HEK293 (cell line): ENCODE measurements at regions not wholly inside any gene's neighbourhood (a gene's known extent, or its start where the extent isn't known, plus 50 kb on each side); places are given as distances from the start of the nearest gene placed in this dataset.

Source experiments
- CTCF ChIA-PET: fragments of 350-600 bp; formaldehyde crosslinking; extraction: SDS; loops from one replicate; lab custom pipeline; 2021; ENCODE audit warnings: antibody characterized with exemption; lab: Yijun Ruan, JAX
- POLR2A ChIA-PET: fragments of 300-600 bp; formaldehyde crosslinking; extraction: SDS; loops from one replicate; lab custom pipeline; 2020; ENCODE audit warnings: antibody characterized with exemption, inconsistent platforms; lab: Yijun Ruan, JAX
- H3K27ac ChIP-seq: fragments of 200-500 bp; sonication (Bioruptor generic); 2 replicates; pipeline ENCODE4 v1.5.1; 2014; ENCODE audit warnings: low read depth, low read length, control low read depth, inconsistent platforms; ENCODE audit errors: extremely low read depth
- H3K36me3 ChIP-seq, 2 experiments: fragments of 200-500 bp in 1 of 2; sonication (Bioruptor generic) in 1 of 2; 1 replicate in 1 of 2; 2 replicates in 1 of 2; pipeline ENCODE4 v1.5.1; 2014 to 2017; ENCODE audit warnings: inconsistent platforms in 2 of 2, low read length in 2 of 2; ENCODE audit not compliant: control insufficient read depth in 2 of 2, insufficient read depth in 1 of 2
- H3K4me1 ChIP-seq: fragments of 200-500 bp; sonication (Bioruptor generic); 2 replicates; pipeline ENCODE4 v1.5.1; 2014; ENCODE audit warnings: mild to moderate bottlenecking, low read length, inconsistent platforms; ENCODE audit not compliant: control insufficient read depth, insufficient read depth
- H3K4me3 ChIP-seq: 2 replicates; pipeline ENCODE4 v1.5.1; 2011; ENCODE audit warnings: low read depth, mild to moderate bottlenecking, control low read depth, low read length, moderate library complexity
- H3K9me3 ChIP-seq: fragments of 200-500 bp; sonication (Bioruptor generic); 2 replicates; pipeline ENCODE4 v1.5.1; 2014; ENCODE audit warnings: low read depth, low read length, inconsistent platforms; ENCODE audit not compliant: control insufficient read depth, insufficient read depth
- SETDB1 ChIP-seq: IDR thresholded peaks from one replicate; pipeline ENCODE4 v1.6.1; 2017; ENCODE audit warnings: mild to moderate bottlenecking, low read length, moderate library complexity, mixed read lengths; ENCODE audit not compliant: insufficient read length
- ZNF10 ChIP-seq: fragments of 450-650 bp; formaldehyde crosslinking; IDR thresholded peaks from 2 replicates; pipeline ENCODE4 v1.5.1; 2017; ENCODE audit warnings: missing biosample characterization, missing genetic modification characterization
- ZNF114 ChIP-seq: fragments of 450-650 bp; formaldehyde crosslinking; IDR thresholded peaks from 2 replicates; pipeline ENCODE4 v1.5.0; 2017; ENCODE audit warnings: missing biosample characterization, missing genetic modification characterization
- ZNF202 ChIP-seq: fragments of 450-650 bp; formaldehyde crosslinking; IDR thresholded peaks from 2 replicates; pipeline ENCODE4 v1.5.1; 2016; ENCODE audit warnings: missing biosample characterization, missing genetic modification characterization, borderline replicate concordance
- ZNF239 ChIP-seq: fragments of 450-650 bp; formaldehyde crosslinking; IDR thresholded peaks from 2 replicates; pipeline ENCODE4 v1.5.1; 2016; ENCODE audit warnings: missing biosample characterization, missing genetic modification characterization
- ZNF324 ChIP-seq: fragments of 450-650 bp; formaldehyde crosslinking; IDR thresholded peaks from 2 replicates; pipeline ENCODE4 v1.5.1; 2016; ENCODE audit warnings: missing biosample characterization, missing genetic modification characterization
- ZNF423 ChIP-seq: fragments of 450-650 bp; formaldehyde crosslinking; IDR thresholded peaks from 2 replicates; pipeline ENCODE4 v1.5.1; 2016; ENCODE audit warnings: missing biosample characterization, missing genetic modification characterization
- ZNF426 ChIP-seq: fragments of 450-650 bp; formaldehyde crosslinking; IDR thresholded peaks from 2 replicates; pipeline ENCODE4 v1.5.1; 2017; ENCODE audit warnings: missing biosample characterization, missing genetic modification characterization, mild to moderate bottlenecking, inconsistent platforms, moderate library complexity
- ZNF473 ChIP-seq: fragments of 450-650 bp; formaldehyde crosslinking; IDR thresholded peaks from 2 replicates; pipeline ENCODE4 v1.5.1; 2017; ENCODE audit warnings: missing biosample characterization, missing genetic modification characterization
- ZNF549 ChIP-seq: fragments of 450-650 bp; IDR thresholded peaks from 2 replicates; pipeline ENCODE4 v1.5.1; 2018; ENCODE audit warnings: missing biosample characterization, missing genetic modification characterization, mild to moderate bottlenecking, inconsistent platforms, moderate library complexity
- ZNF654 ChIP-seq: fragments of 450-650 bp; formaldehyde crosslinking; IDR thresholded peaks from 2 replicates; pipeline ENCODE4 v1.5.1; 2016; ENCODE audit warnings: low read depth, missing biosample characterization, missing genetic modification characterization
- ZNF777 ChIP-seq: fragments of 450-650 bp; formaldehyde crosslinking; IDR thresholded peaks from 2 replicates; pipeline ENCODE4 v1.5.1; 2017; ENCODE audit warnings: missing biosample characterization, missing genetic modification characterization, borderline replicate concordance
- ZNF785 ChIP-seq: fragments of 450-650 bp; formaldehyde crosslinking; IDR thresholded peaks from 2 replicates; pipeline ENCODE4 v1.5.1; 2016; ENCODE audit warnings: missing biosample characterization, missing genetic modification characterization
- ZNF837 ChIP-seq: fragments of 450-650 bp; formaldehyde crosslinking; IDR thresholded peaks from 2 replicates; pipeline ENCODE4 v1.5.1; 2016; ENCODE audit warnings: missing biosample characterization, missing genetic modification characterization
- TF ChIP-seq, protein P1 (sequence below): fragments of 450-650 bp; formaldehyde crosslinking; IDR thresholded peaks from 2 replicates; pipeline ENCODE4 v1.5.1; 2017; ENCODE audit warnings: missing biosample characterization, missing genetic modification characterization
- TF ChIP-seq, protein P2 (sequence below): fragments of 450-650 bp; formaldehyde crosslinking; IDR thresholded peaks from 2 replicates; pipeline ENCODE4 v1.5.1; 2016; ENCODE audit warnings: missing biosample characterization, missing genetic modification characterization
- TF ChIP-seq, protein P3 (sequence below): fragments of 450-650 bp; formaldehyde crosslinking; IDR thresholded peaks from 2 replicates; pipeline ENCODE4 v1.5.1; 2016; ENCODE audit warnings: missing biosample characterization, missing genetic modification characterization, borderline replicate concordance
- TF ChIP-seq, protein P4 (sequence below): fragments of 450-650 bp; formaldehyde crosslinking; conservative IDR thresholded peaks from 2 replicates; pipeline ENCODE4 v1.5.1; 2016; ENCODE audit warnings: low read depth, missing biosample characterization, missing genetic modification characterization

DNA sequence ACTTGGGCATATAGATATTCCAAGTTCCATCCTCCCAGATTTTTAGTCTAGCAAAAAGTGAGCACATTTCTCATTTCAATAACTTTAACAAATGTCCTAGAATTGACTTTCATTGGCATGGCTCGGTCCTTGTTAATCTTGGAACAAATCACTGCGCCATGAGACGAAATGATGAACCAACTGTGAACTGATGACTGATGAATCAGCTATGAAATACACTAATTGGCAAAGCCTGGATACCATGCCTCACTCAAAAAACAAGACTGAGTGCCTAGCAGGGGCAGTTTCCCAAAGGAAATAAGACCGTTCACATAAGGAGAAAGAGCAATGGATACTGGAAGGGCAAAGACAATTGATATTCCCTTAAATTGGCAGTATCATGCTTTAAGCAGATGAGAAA lies 248.6 kb upstream of the VEGFC start (continued):
- TF ChIP-seq, protein P1, sequence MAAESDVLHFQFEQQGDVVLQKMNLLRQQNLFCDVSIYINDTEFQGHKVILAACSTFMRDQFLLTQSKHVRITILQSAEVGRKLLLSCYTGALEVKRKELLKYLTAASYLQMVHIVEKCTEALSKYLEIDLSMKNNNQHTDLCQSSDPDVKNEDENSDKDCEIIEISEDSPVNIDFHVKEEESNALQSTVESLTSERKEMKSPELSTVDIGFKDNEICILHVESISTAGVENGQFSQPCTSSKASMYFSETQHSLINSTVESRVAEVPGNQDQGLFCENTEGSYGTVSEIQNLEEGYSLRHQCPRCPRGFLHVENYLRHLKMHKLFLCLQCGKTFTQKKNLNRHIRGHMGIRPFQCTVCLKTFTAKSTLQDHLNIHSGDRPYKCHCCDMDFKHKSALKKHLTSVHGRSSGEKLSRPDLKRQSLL (tag by site-specific recombination): no peak
- TF ChIP-seq ZNF777 (tag by site-specific recombination): no peak

DNA sequence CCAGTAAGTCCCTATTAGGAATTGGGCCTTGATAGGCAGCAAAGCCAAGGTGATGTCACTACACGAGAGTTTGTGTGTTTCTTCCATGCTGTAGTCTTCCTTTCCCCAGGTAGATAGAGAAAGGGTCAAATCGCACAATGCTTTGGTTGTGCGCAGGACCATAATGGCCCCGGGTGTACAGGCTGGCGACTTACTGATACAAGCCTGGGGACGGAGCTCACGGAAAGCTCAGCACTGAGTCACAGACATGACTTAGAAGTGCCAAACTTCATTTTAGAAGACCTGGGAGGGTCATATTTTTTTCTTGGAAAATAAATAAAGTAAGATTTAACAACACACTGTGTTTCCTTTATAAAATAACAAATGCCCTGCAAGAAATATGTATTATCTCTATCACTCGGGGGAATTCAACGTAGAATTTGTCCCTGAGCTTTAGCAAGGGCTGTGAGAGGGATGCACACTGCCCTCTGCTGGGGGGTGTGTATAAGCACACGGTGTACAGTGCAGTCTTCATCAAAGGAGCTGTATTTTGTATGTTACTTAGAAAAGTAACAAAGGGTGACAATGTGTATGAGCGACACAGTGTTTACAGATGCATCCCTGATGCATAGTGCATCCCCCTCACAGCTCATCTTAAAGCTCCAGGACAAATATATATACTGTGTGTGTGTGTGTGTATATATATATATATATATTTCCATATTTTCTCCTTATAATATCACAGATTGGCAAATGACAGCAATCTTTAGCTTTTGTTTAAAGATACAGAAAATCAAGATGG lies 254.5 kb upstream of the VEGFC start:
- CTCF ChIA-PET: interaction anchor here (0.5 to 1.8 kb wide), 51 partner anchors 10 to 731 kb away, joined by 3 to 27 read pairs (median 3); no protein-coding TSS in a partner anchor
- TF ChIP-seq, protein P2, sequence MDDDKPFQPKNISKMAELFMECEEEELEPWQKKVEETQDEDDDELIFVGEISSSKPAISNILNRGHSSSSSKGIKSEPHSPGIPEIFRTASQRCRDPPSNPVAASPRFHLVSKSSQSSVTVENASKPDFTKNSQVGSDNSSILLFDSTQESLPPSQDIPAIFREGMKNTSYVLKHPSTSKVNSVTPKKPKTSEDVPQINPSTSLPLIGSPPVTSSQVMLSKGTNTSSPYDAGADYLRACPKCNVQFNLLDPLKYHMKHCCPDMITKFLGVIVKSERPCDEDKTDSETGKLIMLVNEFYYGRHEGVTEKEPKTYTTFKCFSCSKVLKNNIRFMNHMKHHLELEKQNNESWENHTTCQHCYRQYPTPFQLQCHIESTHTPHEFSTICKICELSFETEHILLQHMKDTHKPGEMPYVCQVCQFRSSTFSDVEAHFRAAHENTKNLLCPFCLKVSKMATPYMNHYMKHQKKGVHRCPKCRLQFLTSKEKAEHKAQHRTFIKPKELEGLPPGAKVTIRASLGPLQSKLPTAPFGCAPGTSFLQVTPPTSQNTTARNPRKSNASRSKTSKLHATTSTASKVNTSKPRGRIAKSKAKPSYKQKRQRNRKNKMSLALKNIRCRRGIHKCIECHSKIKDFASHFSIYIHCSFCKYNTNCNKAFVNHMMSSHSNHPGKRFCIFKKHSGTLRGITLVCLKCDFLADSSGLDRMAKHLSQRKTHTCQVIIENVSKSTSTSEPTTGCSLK (tag by site-specific recombination): no peak
- no peak for TF ChIP-seq ZNF549 (tag by site-specific recombination)
- TF ChIP-seq ZNF654 (tag by site-specific recombination): peak; percentile 59
- TF ChIP-seq, protein P3, sequence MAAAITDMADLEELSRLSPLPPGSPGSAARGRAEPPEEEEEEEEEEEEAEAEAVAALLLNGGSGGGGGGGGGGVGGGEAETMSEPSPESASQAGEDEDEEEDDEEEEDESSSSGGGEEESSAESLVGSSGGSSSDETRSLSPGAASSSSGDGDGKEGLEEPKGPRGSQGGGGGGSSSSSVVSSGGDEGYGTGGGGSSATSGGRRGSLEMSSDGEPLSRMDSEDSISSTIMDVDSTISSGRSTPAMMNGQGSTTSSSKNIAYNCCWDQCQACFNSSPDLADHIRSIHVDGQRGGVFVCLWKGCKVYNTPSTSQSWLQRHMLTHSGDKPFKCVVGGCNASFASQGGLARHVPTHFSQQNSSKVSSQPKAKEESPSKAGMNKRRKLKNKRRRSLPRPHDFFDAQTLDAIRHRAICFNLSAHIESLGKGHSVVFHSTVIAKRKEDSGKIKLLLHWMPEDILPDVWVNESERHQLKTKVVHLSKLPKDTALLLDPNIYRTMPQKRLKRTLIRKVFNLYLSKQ (tag by site-specific recombination): no peak
- TF ChIP-seq ZNF324 (tag by site-specific recombination): no peak
- no peaks in the 10 kb centered on the region for H3K4me1 ChIP-seq
- H3K36me3 ChIP-seq: no peaks in the 10 kb centered on the region
- no peaks in the 10 kb centered on the region for H3K9me3 ChIP-seq
- H3K4me3 ChIP-seq: no peak overlapping the region
- POLR2A ChIA-PET: interaction anchor here (0.5 kb wide), 1 partner anchor 163 kb away, joined by 3 read pairs; no protein-coding TSS in a partner anchor
- H3K27ac ChIP-seq: no peak overlapping the region

DNA sequence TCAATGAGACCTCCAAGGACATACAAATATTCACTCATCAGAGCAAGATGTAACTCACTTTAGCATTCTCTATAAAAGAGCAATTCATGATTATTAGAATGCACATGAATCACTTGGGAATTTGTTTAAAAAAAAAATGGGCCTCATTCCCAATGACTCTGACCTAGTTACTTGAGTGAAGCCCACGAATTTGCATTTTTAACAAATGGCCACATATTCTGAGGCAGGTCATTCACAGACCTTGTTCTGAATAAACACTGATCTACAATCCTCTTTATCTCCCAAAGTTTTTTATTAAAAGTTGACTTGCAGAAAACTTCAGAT lies 255.1 kb upstream of the VEGFC start:
- Histone ChIP-seq H3K4me3 (no peak overlapping the region), H3K36me3 (no peaks in the 10 kb centered on the region), H3K27ac (no peak overlapping the region), H3K9me3 (no peaks in the 10 kb centered on the region), H3K4me1 (no peaks in the 10 kb centered on the region)
- CTCF ChIA-PET: interaction anchor here (0.5 to 1.8 kb wide), 43 partner anchors 10 to 673 kb away, joined by 3 to 27 read pairs (median 3); no protein-coding TSS in a partner anchor
- no peak for TF ChIP-seq ZNF114 (tag by site-specific recombination)
- TF ChIP-seq, protein P4, sequence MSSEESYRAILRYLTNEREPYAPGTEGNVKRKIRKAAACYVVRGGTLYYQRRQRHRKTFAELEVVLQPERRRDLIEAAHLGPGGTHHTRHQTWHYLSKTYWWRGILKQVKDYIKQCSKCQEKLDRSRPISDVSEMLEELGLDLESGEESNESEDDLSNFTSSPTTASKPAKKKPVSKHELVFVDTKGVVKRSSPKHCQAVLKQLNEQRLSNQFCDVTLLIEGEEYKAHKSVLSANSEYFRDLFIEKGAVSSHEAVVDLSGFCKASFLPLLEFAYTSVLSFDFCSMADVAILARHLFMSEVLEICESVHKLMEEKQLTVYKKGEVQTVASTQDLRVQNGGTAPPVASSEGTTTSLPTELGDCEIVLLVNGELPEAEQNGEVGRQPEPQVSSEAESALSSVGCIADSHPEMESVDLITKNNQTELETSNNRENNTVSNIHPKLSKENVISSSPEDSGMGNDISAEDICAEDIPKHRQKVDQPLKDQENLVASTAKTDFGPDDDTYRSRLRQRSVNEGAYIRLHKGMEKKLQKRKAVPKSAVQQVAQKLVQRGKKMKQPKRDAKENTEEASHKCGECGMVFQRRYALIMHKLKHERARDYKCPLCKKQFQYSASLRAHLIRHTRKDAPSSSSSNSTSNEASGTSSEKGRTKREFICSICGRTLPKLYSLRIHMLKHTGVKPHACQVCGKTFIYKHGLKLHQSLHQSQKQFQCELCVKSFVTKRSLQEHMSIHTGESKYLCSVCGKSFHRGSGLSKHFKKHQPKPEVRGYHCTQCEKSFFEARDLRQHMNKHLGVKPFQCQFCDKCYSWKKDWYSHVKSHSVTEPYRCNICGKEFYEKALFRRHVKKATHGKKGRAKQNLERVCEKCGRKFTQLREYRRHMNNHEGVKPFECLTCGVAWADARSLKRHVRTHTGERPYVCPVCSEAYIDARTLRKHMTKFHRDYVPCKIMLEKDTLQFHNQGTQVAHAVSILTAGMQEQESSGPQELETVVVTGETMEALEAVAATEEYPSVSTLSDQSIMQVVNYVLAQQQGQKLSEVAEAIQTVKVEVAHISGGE (tag by site-specific recombination): no peak
- TF ChIP-seq ZNF423 (tag by site-specific recombination): no peak
- no peak for TF ChIP-seq ZNF239 (tag by site-specific recombination)
- no peak for TF ChIP-seq ZNF785 (tag by site-specific recombination)
- no peak for TF ChIP-seq ZNF202 (tag by site-specific recombination)
- no peak for TF ChIP-seq ZNF473
- no peak for TF ChIP-seq ZNF10 (tag by site-specific recombination)
- TF ChIP-seq ZNF324 (tag by site-specific recombination): no peak
- no peak for TF ChIP-seq ZNF837
- TF ChIP-seq SETDB1: no peak
- TF ChIP-seq ZNF426 (tag by site-specific recombination): no peak
- POLR2A ChIA-PET: interaction anchor here (0.5 kb wide), 1 partner anchor 163 kb away, joined by 3 read pairs; no protein-coding TSS in a partner anchor
